ENCODE measurements at regions not wholly inside any gene's neighbourhood (a gene's known extent, or its start where the extent isn't known, plus 50 kb on each side); places are given as distances from the start of the nearest gene placed in this dataset.

GRCh38 chr2:138110453-138111083 lies 146.3 kb downstream of the HNMT start:
- H3K4me1 ChIP-seq = no peaks in the 10 kb centered on the region
- no peaks in the 10 kb centered on the region for H3K36me3 ChIP-seq
- no peak for DNase-seq (ENCODE audit: low spot score)
- H3K9me3 ChIP-seq = no peaks in the 10 kb centered on the region
- no peak overlapping the region for H3K4me3 ChIP-seq
- H3K27ac ChIP-seq = no peak overlapping the region
- H3K27me3 ChIP-seq = no peaks in the 10 kb centered on the region
- TF ChIP-seq CTCF (IDR thresholded peaks at IDR 0.05) = no peak

GRCh38 chr2:138112536-138112935 lies 148.3 kb downstream of the HNMT start:
- Histone ChIP-seq H3K36me3 (no peaks in the 10 kb centered on the region), H3K27ac (no peak overlapping the region), H3K4me1 (no peaks in the 10 kb centered on the region), H3K4me3 (no peak overlapping the region), H3K9me3 (no peaks in the 10 kb centered on the region), H3K27me3 (no peaks in the 10 kb centered on the region)
- no peak for DNase-seq (ENCODE audit: low spot score)
- TF ChIP-seq CTCF (IDR thresholded peaks at IDR 0.05) = no peak

- no peak for DNase-seq (ENCODE audit: low spot score)
- TF ChIP-seq CTCF (IDR thresholded peaks at IDR 0.05) = no peak
- H3K27ac ChIP-seq = no peak overlapping the region
- no peak overlapping the region for H3K4me3 ChIP-seq
- H3K27me3 ChIP-seq = no peaks in the 10 kb centered on the region
- no peaks in the 10 kb centered on the region for H3K9me3 ChIP-seq
- H3K4me1 ChIP-seq = no peaks in the 10 kb centered on the region
- H3K36me3 ChIP-seq = no peaks in the 10 kb centered on the region
These were observed 149.7 kb downstream of the HNMT start for GRCh38 chr2:138113871-138114525.

GRCh38 chr2:138115666-138116065 lies 151.4 kb downstream of the HNMT start:
- Histone ChIP-seq H3K4me1 (no peaks in the 10 kb centered on the region), H3K36me3 (no peaks in the 10 kb centered on the region), H3K4me3 (no peak overlapping the region), H3K9me3 (no peaks in the 10 kb centered on the region), H3K27me3 (no peaks in the 10 kb centered on the region), H3K27ac (no peak overlapping the region)
- no peak for TF ChIP-seq CTCF (IDR thresholded peaks at IDR 0.05)
- DNase-seq (ENCODE audit: low spot score) = no peak

- TF ChIP-seq CTCF (IDR thresholded peaks at IDR 0.05) = no peak
These were observed 152.2 kb downstream of the HNMT start for GRCh38 chr2:138116456-138116855.

More at GRCh38 chr2:138116456-138116855, 152.2 kb downstream of the HNMT start:
- no peak overlapping the region for H3K4me3 ChIP-seq
- H3K9me3 ChIP-seq = no peaks in the 10 kb centered on the region
- no peak overlapping the region for H3K27ac ChIP-seq
- no peak for DNase-seq (ENCODE audit: low spot score)
- no peaks in the 10 kb centered on the region for H3K27me3 ChIP-seq
- H3K4me1 ChIP-seq = no peaks in the 10 kb centered on the region
- no peaks in the 10 kb centered on the region for H3K36me3 ChIP-seq
